ENCODE measurements at regions not wholly inside any gene's neighbourhood (a gene's known extent, or its start where the extent isn't known, plus 50 kb on each side); places are given as distances from the start of the nearest gene placed in this dataset.

DNA sequence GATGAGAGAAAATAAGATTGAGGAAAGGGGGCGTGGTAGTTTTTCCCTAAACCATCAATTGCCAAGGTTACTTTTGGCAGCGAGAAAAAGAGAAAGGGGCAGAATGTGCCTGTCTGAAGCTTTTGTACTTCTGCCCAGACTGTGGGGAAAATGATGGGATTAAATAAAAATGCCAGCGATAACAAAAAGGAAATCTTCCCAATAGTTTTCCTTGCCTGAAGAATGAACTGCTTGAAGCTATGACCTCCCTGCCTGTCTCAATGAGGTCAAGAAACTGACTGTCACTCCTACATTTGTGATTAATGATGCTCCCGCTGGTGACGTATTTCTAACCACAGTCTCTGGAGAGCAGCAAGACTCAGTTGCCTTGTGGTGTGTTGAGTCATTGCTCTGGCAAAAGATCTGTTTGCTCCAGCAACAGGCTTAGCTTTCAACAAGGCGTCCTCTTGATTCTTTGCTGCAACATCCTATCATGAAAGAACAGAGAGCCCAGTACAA lies 1051.5 kb downstream of the DIAPH3 start:
- TF ChIP-seq, protein P1, sequence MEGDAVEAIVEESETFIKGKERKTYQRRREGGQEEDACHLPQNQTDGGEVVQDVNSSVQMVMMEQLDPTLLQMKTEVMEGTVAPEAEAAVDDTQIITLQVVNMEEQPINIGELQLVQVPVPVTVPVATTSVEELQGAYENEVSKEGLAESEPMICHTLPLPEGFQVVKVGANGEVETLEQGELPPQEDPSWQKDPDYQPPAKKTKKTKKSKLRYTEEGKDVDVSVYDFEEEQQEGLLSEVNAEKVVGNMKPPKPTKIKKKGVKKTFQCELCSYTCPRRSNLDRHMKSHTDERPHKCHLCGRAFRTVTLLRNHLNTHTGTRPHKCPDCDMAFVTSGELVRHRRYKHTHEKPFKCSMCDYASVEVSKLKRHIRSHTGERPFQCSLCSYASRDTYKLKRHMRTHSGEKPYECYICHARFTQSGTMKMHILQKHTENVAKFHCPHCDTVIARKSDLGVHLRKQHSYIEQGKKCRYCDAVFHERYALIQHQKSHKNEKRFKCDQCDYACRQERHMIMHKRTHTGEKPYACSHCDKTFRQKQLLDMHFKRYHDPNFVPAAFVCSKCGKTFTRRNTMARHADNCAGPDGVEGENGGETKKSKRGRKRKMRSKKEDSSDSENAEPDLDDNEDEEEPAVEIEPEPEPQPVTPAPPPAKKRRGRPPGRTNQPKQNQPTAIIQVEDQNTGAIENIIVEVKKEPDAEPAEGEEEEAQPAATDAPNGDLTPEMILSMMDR (IDR thresholded peaks at IDR 0.05; ENCODE audit: low read depth, low read length), result no peak
- Histone ChIP-seq H3K9me3 (no peaks in the 10 kb centered on the region), H3K4me3 (ENCODE audit: low read depth, low read length) (no peak overlapping the region), H3K36me3 (no peaks in the 10 kb centered on the region), H3K27me3 (no peaks in the 10 kb centered on the region), H3K4me1 (no peaks in the 10 kb centered on the region)
- peak; percentile 30 for DNase-seq

DNA sequence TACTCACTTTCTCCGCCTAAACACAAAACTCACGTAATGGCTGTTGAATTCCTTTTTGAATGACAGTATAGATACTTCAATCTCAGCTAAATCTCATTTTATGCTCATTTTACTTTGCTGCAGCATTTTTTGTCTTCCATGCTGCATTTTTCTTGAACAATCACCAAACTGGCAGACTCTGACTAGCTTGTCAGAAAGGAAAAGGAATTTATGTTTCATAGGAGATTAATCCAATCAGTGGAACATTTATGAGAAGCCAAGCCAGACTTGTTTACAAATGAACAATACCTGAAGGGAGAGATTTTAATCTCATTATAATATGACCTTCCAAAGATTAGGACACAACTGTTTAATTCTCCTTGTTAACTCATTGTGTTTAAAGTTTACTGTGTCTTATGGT lies 1044.3 kb downstream of the DIAPH3 start:
- no peaks in the 10 kb centered on the region for H3K27me3 ChIP-seq
- H3K36me3 ChIP-seq, result no peaks in the 10 kb centered on the region
- peaks cover 6% of the 10 kb centered on the region; the same call in 1 of the 2 replicates for H3K4me1 ChIP-seq
- H3K9me3 ChIP-seq, result no peaks in the 10 kb centered on the region
- H3K4me3 ChIP-seq (ENCODE audit: low read depth, low read length), result no peak overlapping the region
- DNase-seq, result no peak
- TF ChIP-seq, protein P1 (IDR thresholded peaks at IDR 0.05; ENCODE audit: low read depth, low read length), result no peak

DNA sequence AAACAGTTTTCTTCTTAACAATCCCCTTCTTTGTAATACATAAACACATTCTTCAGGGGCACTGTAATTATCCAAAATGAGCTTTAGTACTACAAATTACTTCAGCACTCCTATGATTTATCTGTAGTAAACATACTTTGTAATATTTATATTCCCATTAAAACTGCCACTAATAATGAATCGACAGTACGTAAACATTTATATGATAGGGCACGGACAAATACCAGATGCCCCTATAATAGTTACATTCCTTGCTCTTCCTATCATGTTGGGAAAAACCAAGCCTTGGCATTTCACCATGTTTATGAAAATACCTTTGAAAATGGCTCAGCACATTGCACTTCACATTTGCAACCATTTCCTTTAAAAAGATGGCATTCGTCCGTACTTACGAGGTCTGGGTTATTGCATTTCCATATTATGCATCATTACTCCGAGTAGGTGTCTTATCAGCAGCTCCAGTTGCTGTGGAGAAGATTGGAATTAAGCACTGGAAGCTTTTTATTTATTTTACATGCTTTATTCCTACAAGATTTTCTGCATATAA lies 1043.4 kb downstream of the DIAPH3 start:
- Histone ChIP-seq H3K36me3 (no peaks in the 10 kb centered on the region), H3K9me3 (no peaks in the 10 kb centered on the region), H3K27me3 (no peaks in the 10 kb centered on the region), H3K4me3 (ENCODE audit: low read depth, low read length) (peak overlapping the region; percentile 23), H3K4me1 (peaks cover 6% of the 10 kb centered on the region; the same call in 1 of the 2 replicates)
- TF ChIP-seq, protein P1 (IDR thresholded peaks at IDR 0.05; ENCODE audit: low read depth, low read length), result no peak
- no peak for DNase-seq

DNA sequence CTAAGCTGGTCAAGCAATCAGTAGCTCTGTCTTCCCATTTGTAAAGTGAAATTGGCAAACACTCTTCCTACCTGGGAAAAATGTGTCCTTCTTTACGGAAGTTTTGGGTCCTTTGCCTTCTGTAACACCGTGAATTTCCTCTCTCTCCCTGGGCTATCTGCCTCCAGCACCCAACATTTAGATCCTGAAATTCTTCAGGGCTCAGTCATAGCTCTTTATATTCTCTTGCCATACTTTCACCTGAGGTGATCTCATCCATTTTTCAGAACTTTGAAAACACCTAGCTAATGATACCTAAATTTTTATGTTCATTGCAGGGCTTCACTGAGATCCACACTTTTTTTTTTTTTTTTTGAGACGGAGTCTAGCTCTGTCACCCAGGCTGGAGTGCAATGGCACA lies 1042.2 kb downstream of the DIAPH3 start:
- Histone ChIP-seq H3K27me3 (no peaks in the 10 kb centered on the region), H3K4me1 (peaks cover 9% of the 10 kb centered on the region), H3K4me3 (ENCODE audit: low read depth, low read length) (no peak overlapping the region), H3K9me3 (no peaks in the 10 kb centered on the region), H3K36me3 (no peaks in the 10 kb centered on the region)
- DNase-seq, result no peak
- TF ChIP-seq, protein P1 (IDR thresholded peaks at IDR 0.05; ENCODE audit: low read depth, low read length), result no peak

DNA sequence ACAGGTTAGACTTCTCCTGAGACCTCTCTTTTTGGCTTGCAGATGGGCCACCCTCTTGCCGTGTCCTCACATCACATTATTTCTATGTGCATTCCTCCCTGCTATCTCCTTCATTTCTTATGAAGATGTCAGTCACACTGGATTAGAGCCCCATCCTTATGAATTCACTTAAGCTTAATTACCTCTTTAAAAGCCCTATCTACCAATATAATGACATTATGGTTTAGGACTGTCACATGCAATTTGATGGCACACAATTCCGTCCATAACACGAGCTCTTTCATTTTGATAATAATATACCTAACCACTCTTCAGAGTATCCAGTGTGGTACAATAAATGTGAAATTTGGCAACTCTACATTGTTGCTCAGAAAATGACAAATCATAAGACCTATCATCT lies 1037.3 kb downstream of the DIAPH3 start:
- H3K27me3 ChIP-seq, result no peaks in the 10 kb centered on the region
- DNase-seq, result peak; percentile 12
- TF ChIP-seq, protein P1 (IDR thresholded peaks at IDR 0.05; ENCODE audit: low read depth, low read length), result no peak

DNA sequence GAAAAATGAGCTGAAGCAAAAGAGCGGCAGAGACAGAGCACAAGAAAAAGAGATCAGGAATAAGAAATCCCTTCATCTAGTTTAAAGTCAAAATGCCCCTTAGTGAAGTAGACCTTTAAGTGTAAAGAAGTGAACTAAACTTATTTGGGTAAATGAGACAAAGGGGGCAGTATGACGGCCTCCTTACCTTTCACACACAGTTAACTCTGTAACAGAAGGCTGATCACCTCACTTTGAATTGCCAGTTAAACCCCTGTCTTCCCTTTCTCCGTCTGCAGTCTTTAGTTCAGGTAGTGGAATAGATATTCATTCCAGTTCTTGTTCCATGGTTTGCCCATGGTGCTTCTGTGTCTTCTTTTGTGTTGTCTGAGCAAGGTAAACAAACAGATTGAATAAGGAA lies 1029.8 kb downstream of the DIAPH3 start:
- Histone ChIP-seq H3K9me3 (no peaks in the 10 kb centered on the region; the same call in 1 of the 2 replicates), H3K27me3 (no peaks in the 10 kb centered on the region), H3K4me3 (ENCODE audit: low read depth, low read length) (no peak overlapping the region), H3K4me1 (no peaks in the 10 kb centered on the region), H3K36me3 (no peaks in the 10 kb centered on the region)
- TF ChIP-seq, protein P1 (IDR thresholded peaks at IDR 0.05; ENCODE audit: low read depth, low read length), result no peak
- no peak for DNase-seq

More for the DNA sequence above, 1037.3 kb downstream of the DIAPH3 start:
- Histone ChIP-seq H3K36me3 (no peaks in the 10 kb centered on the region), H3K4me1 (peaks cover 13% of the 10 kb centered on the region), H3K4me3 (ENCODE audit: low read depth, low read length) (no peak overlapping the region), H3K9me3 (no peaks in the 10 kb centered on the region)

Measured in BE2C (cell line).